ENCODE measurements at regions not wholly inside any gene's neighbourhood (a gene's known extent, or its start where the extent isn't known, plus 50 kb on each side); places are given as distances from the start of the nearest gene placed in this dataset.

GRCh38 chr5:42878041-42878440 lies 66.3 kb upstream of the SELENOP start:
- H3K36me3 Mint-ChIP-seq (ENCODE audit: low read depth, unreplicated experiment): no peaks in the 10 kb centered on the region
- Histone ChIP-seq H3K36me3 (ENCODE audit: insufficient read depth, low read length) (no peaks in the 10 kb centered on the region), H2AFZ (ENCODE audit: low read depth, low read length) (no peak overlapping the region), H3K79me2 (ENCODE audit: insufficient read depth, low read length) (no peaks in the 10 kb centered on the region), H3K4me2 (ENCODE audit: low read length) (no peak overlapping the region), H3K9ac (ENCODE audit: low read length) (no peak overlapping the region), H3K4me1 (ENCODE audit: insufficient read depth, low read length) (no peaks in the 10 kb centered on the region), H3K27me3 (ENCODE audit: insufficient read depth, low read length) (no peaks in the 10 kb centered on the region), H3K9me3 (ENCODE audit: insufficient read depth, low read depth, low read length) (no peaks in the 10 kb centered on the region), H3K4me3 (ENCODE audit: insufficient read depth, low read depth, low read length) (no peak overlapping the region), H4K20me1 (ENCODE audit: insufficient read depth, low read length) (no peaks in the 10 kb centered on the region), H3K27ac (ENCODE audit: low read depth, low read length) (no peak overlapping the region)
- peaks cover 7% of the 10 kb centered on the region for H3K27me3 Mint-ChIP-seq (ENCODE audit: low read depth, unreplicated experiment)
- H3K9me3 Mint-ChIP-seq (ENCODE audit: unreplicated experiment): no peaks in the 10 kb centered on the region
- DNase-seq (ENCODE audit: low read depth) (no peak), FAIRE-seq (no peak)
- no peak overlapping the region for H3K27ac Mint-ChIP-seq (ENCODE audit: unreplicated experiment)
- H3K4me3 Mint-ChIP-seq (ENCODE audit: unreplicated experiment): no peak overlapping the region
- no peak for TF ChIP-seq EZH2 (IDR thresholded peaks at IDR 0.05; ENCODE audit: insufficient read depth, low read length)
- TF ChIP-seq, protein P1, sequence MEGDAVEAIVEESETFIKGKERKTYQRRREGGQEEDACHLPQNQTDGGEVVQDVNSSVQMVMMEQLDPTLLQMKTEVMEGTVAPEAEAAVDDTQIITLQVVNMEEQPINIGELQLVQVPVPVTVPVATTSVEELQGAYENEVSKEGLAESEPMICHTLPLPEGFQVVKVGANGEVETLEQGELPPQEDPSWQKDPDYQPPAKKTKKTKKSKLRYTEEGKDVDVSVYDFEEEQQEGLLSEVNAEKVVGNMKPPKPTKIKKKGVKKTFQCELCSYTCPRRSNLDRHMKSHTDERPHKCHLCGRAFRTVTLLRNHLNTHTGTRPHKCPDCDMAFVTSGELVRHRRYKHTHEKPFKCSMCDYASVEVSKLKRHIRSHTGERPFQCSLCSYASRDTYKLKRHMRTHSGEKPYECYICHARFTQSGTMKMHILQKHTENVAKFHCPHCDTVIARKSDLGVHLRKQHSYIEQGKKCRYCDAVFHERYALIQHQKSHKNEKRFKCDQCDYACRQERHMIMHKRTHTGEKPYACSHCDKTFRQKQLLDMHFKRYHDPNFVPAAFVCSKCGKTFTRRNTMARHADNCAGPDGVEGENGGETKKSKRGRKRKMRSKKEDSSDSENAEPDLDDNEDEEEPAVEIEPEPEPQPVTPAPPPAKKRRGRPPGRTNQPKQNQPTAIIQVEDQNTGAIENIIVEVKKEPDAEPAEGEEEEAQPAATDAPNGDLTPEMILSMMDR (IDR thresholded peaks at IDR 0.05; ENCODE audit: insufficient read depth, low read depth, low read length): no peak
- no peaks in the 10 kb centered on the region for H3K4me1 Mint-ChIP-seq (ENCODE audit: low read depth, unreplicated experiment)

- Histone ChIP-seq H3K4me1 (ENCODE audit: insufficient read depth, low read length) (no peaks in the 10 kb centered on the region), H3K36me3 (ENCODE audit: insufficient read depth, low read length) (no peaks in the 10 kb centered on the region), H2AFZ (ENCODE audit: low read depth, low read length) (no peak overlapping the region), H3K4me2 (ENCODE audit: low read length) (no peak overlapping the region), H3K9ac (ENCODE audit: low read length) (no peak overlapping the region), H3K27ac (ENCODE audit: low read depth, low read length) (no peak overlapping the region), H3K79me2 (ENCODE audit: insufficient read depth, low read length) (no peaks in the 10 kb centered on the region), H3K4me3 (ENCODE audit: insufficient read depth, low read depth, low read length) (no peak overlapping the region), H3K27me3 (ENCODE audit: insufficient read depth, low read length) (no peaks in the 10 kb centered on the region), H4K20me1 (ENCODE audit: insufficient read depth, low read length) (no peaks in the 10 kb centered on the region), H3K9me3 (ENCODE audit: insufficient read depth, low read depth, low read length) (no peaks in the 10 kb centered on the region)
- Mint-ChIP-seq H3K4me1 (ENCODE audit: low read depth, unreplicated experiment) (no peaks in the 10 kb centered on the region), H3K27me3 (ENCODE audit: low read depth, unreplicated experiment) (peaks cover 7% of the 10 kb centered on the region), H3K4me3 (ENCODE audit: unreplicated experiment) (no peak overlapping the region), H3K27ac (ENCODE audit: unreplicated experiment) (no peak overlapping the region), H3K36me3 (ENCODE audit: low read depth, unreplicated experiment) (no peaks in the 10 kb centered on the region), H3K9me3 (ENCODE audit: unreplicated experiment) (no peaks in the 10 kb centered on the region)
- TF ChIP-seq, protein P1 (IDR thresholded peaks at IDR 0.05; ENCODE audit: insufficient read depth, low read depth, low read length): no peak
- TF ChIP-seq EZH2 (IDR thresholded peaks at IDR 0.05; ENCODE audit: insufficient read depth, low read length): no peak
- FAIRE-seq (no peak), DNase-seq (ENCODE audit: low read depth) (no peak)
Measured at GRCh38 chr5:42877431-42877830, 65.7 kb upstream of the SELENOP start.

DNA sequence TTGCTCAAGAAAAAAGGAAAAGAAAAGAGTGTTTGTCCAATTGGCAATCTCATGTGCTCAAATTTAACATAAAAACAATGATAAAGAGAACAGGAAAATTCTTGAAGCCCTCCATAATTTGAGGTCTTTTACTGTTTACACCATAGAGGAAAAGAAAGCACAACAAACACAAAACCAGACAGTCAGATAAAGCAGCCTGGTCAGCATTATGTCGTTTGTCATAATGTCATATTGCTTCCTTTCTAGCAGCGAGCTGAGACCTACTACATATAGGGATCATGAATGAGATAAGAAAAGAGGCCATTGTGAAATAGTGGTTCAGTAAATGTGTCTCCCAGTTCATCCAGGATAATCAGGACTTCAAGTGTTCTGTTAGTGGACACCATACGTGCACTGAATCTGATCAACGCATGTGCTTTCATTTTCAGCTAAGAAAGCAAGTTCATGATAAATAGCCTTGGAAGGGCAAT lies 64.7 kb upstream of the SELENOP start:
- TF ChIP-seq, protein P1 (IDR thresholded peaks at IDR 0.05; ENCODE audit: insufficient read depth, low read depth, low read length): no peak
- TF ChIP-seq EZH2 (IDR thresholded peaks at IDR 0.05; ENCODE audit: insufficient read depth, low read length): no peak
- no peak overlapping the region for H2AFZ ChIP-seq (ENCODE audit: low read depth, low read length)

More for the DNA sequence above, 64.7 kb upstream of the SELENOP start:
- no peak for FAIRE-seq
- Mint-ChIP-seq H3K27me3 (ENCODE audit: low read depth, unreplicated experiment) (peaks cover 7% of the 10 kb centered on the region), H3K36me3 (ENCODE audit: low read depth, unreplicated experiment) (no peaks in the 10 kb centered on the region), H3K4me3 (ENCODE audit: unreplicated experiment) (no peak overlapping the region), H3K4me1 (ENCODE audit: low read depth, unreplicated experiment) (no peaks in the 10 kb centered on the region), H3K27ac (ENCODE audit: unreplicated experiment) (no peak overlapping the region), H3K9me3 (ENCODE audit: unreplicated experiment) (no peaks in the 10 kb centered on the region)
- H3K4me1 ChIP-seq (ENCODE audit: insufficient read depth, low read length): no peaks in the 10 kb centered on the region
- H3K4me3 ChIP-seq (ENCODE audit: insufficient read depth, low read depth, low read length): no peak overlapping the region
- H3K9me3 ChIP-seq (ENCODE audit: insufficient read depth, low read depth, low read length): no peaks in the 10 kb centered on the region
- no peak for DNase-seq (ENCODE audit: low read depth)
- no peaks in the 10 kb centered on the region for H3K36me3 ChIP-seq (ENCODE audit: insufficient read depth, low read length)
- no peaks in the 10 kb centered on the region for H4K20me1 ChIP-seq (ENCODE audit: insufficient read depth, low read length)
- no peak overlapping the region for H3K9ac ChIP-seq (ENCODE audit: low read length)
- H3K27me3 ChIP-seq (ENCODE audit: insufficient read depth, low read length): no peaks in the 10 kb centered on the region
- H3K4me2 ChIP-seq (ENCODE audit: low read length): peak overlapping the region; percentile 41
- H3K27ac ChIP-seq (ENCODE audit: low read depth, low read length): no peak overlapping the region
- no peaks in the 10 kb centered on the region for H3K79me2 ChIP-seq (ENCODE audit: insufficient read depth, low read length)
